ENCODE measurements at regions not wholly inside any gene's neighbourhood (a gene's known extent, or its start where the extent isn't known, plus 50 kb on each side); places are given as distances from the start of the nearest gene placed in this dataset.

GRCh38 chr3:162262129-162262528, 765.5 kb downstream of the OTOL1 start:
- CTCF ChIA-PET (ENCODE audit: unreplicated experiment): no interaction called here
- BruUV-seq (replicated peaks): no TSS peak
- no peaks in the 10 kb centered on the region for H3K9me2 ChIP-seq (ENCODE audit: insufficient read depth, low read length)
- DNase-seq (ENCODE audit: low spot score): no peak
- no peak overlapping the region for H3K4me3 ChIP-seq (ENCODE audit: low read depth, low read length, poor library complexity, severe bottlenecking)
- no peaks in the 10 kb centered on the region for H4K20me1 ChIP-seq (ENCODE audit: insufficient read depth, low read length)
- no peaks in the 10 kb centered on the region for H3K79me2 ChIP-seq (ENCODE audit: insufficient read depth, low read depth, low read length)
- no peak overlapping the region for H3K27ac ChIP-seq (ENCODE audit: low read depth, low read length, poor library complexity, severe bottlenecking)
- no peak overlapping the region for H3K4me2 ChIP-seq (ENCODE audit: low read length)
- H3K4me1 ChIP-seq (ENCODE audit: insufficient read depth, low read length, poor library complexity, severe bottlenecking): no peaks in the 10 kb centered on the region
- H3K36me3 ChIP-seq (ENCODE audit: insufficient read depth, low read length): no peaks in the 10 kb centered on the region
- H2AFZ ChIP-seq (ENCODE audit: low read length): no peak overlapping the region
- H3K9me3 ChIP-seq (ENCODE audit: low read length): no peaks in the 10 kb centered on the region
- intact Hi-C loops (cut with micrococcal nuclease; ENCODE audit: unreplicated experiment): no loop called here
- TF ChIP-seq EZH2phosphoT487 (IDR thresholded peaks at IDR 0.05; ENCODE audit: borderline replicate concordance, low read depth, low read length): no peak
- TF ChIP-seq, protein P1, sequence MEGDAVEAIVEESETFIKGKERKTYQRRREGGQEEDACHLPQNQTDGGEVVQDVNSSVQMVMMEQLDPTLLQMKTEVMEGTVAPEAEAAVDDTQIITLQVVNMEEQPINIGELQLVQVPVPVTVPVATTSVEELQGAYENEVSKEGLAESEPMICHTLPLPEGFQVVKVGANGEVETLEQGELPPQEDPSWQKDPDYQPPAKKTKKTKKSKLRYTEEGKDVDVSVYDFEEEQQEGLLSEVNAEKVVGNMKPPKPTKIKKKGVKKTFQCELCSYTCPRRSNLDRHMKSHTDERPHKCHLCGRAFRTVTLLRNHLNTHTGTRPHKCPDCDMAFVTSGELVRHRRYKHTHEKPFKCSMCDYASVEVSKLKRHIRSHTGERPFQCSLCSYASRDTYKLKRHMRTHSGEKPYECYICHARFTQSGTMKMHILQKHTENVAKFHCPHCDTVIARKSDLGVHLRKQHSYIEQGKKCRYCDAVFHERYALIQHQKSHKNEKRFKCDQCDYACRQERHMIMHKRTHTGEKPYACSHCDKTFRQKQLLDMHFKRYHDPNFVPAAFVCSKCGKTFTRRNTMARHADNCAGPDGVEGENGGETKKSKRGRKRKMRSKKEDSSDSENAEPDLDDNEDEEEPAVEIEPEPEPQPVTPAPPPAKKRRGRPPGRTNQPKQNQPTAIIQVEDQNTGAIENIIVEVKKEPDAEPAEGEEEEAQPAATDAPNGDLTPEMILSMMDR (conservative IDR thresholded peaks at IDR 0.05; ENCODE audit: low read length): no peak
- POLR2A ChIA-PET: interaction anchor here (0.7 kb wide), 2 partner anchors 642 to 1432 kb away, joined by 3 to 5 read pairs; no protein-coding TSS in a partner anchor

GRCh38 chr3:162263596-162263995, 767.0 kb downstream of the OTOL1 start:
- Histone ChIP-seq H3K27ac (ENCODE audit: low read depth, low read length, poor library complexity, severe bottlenecking) (no peak overlapping the region), H2AFZ (ENCODE audit: low read length) (no peak overlapping the region), H3K4me1 (ENCODE audit: insufficient read depth, low read length, poor library complexity, severe bottlenecking) (no peaks in the 10 kb centered on the region), H3K9me2 (ENCODE audit: insufficient read depth, low read length) (no peaks in the 10 kb centered on the region), H4K20me1 (ENCODE audit: insufficient read depth, low read length) (no peaks in the 10 kb centered on the region), H3K9me3 (ENCODE audit: low read length) (no peaks in the 10 kb centered on the region), H3K4me3 (ENCODE audit: low read depth, low read length, poor library complexity, severe bottlenecking) (no peak overlapping the region), H3K79me2 (ENCODE audit: insufficient read depth, low read depth, low read length) (no peaks in the 10 kb centered on the region), H3K4me2 (ENCODE audit: low read length) (no peak overlapping the region), H3K36me3 (ENCODE audit: insufficient read depth, low read length) (no peaks in the 10 kb centered on the region)
- no peak for DNase-seq (ENCODE audit: low spot score)
- no TSS peak for BruUV-seq (replicated peaks)
- CTCF ChIA-PET (ENCODE audit: unreplicated experiment): no interaction called here
- intact Hi-C loops (cut with micrococcal nuclease; ENCODE audit: unreplicated experiment): no loop called here
- POLR2A ChIA-PET: no interaction called here
- TF ChIP-seq, protein P1 (conservative IDR thresholded peaks at IDR 0.05; ENCODE audit: low read length): no peak
- no peak for TF ChIP-seq EZH2phosphoT487 (IDR thresholded peaks at IDR 0.05; ENCODE audit: borderline replicate concordance, low read depth, low read length)

DNA sequence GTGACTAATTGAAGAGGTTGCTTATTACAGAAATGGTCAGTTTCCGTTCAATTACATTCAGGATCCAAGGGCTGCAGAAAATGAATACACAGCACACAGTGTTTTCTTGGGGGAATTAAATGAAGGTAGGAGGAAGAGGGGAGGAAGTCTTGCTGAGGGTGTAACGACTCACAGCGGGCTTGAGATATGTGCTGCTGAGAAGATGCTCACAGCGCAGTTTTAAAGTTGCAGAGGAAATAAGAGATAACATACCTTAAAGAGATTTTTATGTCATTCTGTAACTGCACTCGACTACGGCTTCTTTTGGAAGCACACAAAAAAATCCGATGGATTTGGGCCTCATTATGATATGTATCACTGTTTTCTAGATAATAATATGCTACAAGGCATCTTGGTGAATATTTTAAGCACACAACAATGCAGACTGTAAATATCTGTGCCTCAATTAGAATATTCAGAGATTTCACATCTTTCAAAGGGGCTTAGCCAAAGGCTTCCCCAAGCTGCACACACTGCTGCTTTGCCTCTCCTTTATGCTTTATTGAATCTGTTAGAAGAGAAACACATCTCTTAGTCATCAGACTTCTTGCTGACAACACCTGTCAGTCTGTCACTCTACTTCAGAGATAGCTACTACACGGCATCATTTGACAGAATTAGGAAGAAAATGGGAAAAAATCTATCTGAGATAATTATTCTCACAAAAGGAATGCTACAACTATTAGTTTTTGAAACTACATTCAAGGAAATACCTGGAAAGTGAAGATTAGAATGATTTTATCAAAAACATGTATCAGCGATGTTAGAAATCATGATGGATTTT, 773.2 kb downstream of the OTOL1 start:
- no peaks in the 10 kb centered on the region for H3K36me3 ChIP-seq (ENCODE audit: insufficient read depth, low read length)
- no peak overlapping the region for H3K4me3 ChIP-seq (ENCODE audit: low read depth, low read length, poor library complexity, severe bottlenecking)
- no peak overlapping the region for H2AFZ ChIP-seq (ENCODE audit: low read length)
- no peak overlapping the region for H3K27ac ChIP-seq (ENCODE audit: low read depth, low read length, poor library complexity, severe bottlenecking)
- ChIA-PET CTCF (ENCODE audit: unreplicated experiment) (no interaction called here), POLR2A (interaction anchor here (0.7 to 0.9 kb wide), 2 partner anchors 598 to 640 kb away, joined by 3 to 4 read pairs; no protein-coding TSS in a partner anchor)
- no peaks in the 10 kb centered on the region for H3K9me2 ChIP-seq (ENCODE audit: insufficient read depth, low read length)
- no TSS peak for BruUV-seq (replicated peaks)
- H3K79me2 ChIP-seq (ENCODE audit: insufficient read depth, low read depth, low read length): no peaks in the 10 kb centered on the region
- no peaks in the 10 kb centered on the region for H4K20me1 ChIP-seq (ENCODE audit: insufficient read depth, low read length)
- no peaks in the 10 kb centered on the region for H3K9me3 ChIP-seq (ENCODE audit: low read length)
- no peak for DNase-seq (ENCODE audit: low spot score)
- TF ChIP-seq, protein P1 (conservative IDR thresholded peaks at IDR 0.05; ENCODE audit: low read length): no peak
- no peak for TF ChIP-seq EZH2phosphoT487 (IDR thresholded peaks at IDR 0.05; ENCODE audit: borderline replicate concordance, low read depth, low read length)
- intact Hi-C loops (cut with micrococcal nuclease; ENCODE audit: unreplicated experiment): no loop called here
- H3K4me1 ChIP-seq (ENCODE audit: insufficient read depth, low read length, poor library complexity, severe bottlenecking): no peaks in the 10 kb centered on the region
- H3K4me2 ChIP-seq (ENCODE audit: low read length): no peak overlapping the region

Measured in OCI-LY7 (cell line).